ENCODE measurements at regions not wholly inside any gene's neighbourhood (a gene's known extent, or its start where the extent isn't known, plus 50 kb on each side); places are given as distances from the start of the nearest gene placed in this dataset.

DNA sequence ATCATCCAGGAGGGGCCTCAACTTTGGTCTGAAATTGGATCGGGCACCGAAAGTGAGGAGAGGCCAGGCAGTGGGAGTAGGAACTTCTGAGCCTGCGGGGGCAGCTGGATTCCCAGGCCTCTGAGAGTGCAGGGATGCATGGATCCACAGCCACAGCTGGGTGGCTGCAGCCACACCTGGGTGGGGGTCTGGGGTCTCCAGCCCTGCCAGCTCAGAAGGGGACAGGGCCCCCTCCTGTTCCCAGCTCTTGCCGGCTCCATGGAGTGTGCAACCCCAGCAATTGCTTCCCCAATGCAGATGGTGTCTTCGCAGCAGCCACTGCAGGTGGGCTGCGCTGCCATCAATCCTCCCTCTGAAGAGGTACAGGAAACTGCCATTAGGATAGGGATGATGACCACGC, 123.7 kb downstream of the BCHE start:
- Histone ChIP-seq H3K79me2 (ENCODE audit: control insufficient read depth, insufficient read depth, low read length) (no peaks in the 10 kb centered on the region), H3K4me2 (ENCODE audit: control insufficient read depth, insufficient read depth) (no peak overlapping the region), H3K9me3 (replicated peaks; ENCODE audit: control insufficient read depth, insufficient read depth, low read length) (no peaks in the 10 kb centered on the region), H3K27ac (ENCODE audit: control insufficient read depth, insufficient read depth) (no peak overlapping the region), H4K20me1 (ENCODE audit: control insufficient read depth, insufficient read depth) (no peaks in the 10 kb centered on the region), H3K4me3 (no peak overlapping the region), H3K4me1 (ENCODE audit: control insufficient read depth, insufficient read depth, low read length) (no peaks in the 10 kb centered on the region), H2AFZ (ENCODE audit: control insufficient read depth, low read depth, low read length) (no peak overlapping the region), H3K9ac (ENCODE audit: control insufficient read depth, insufficient read depth, low read length) (no peak overlapping the region), H3K27me3 (replicated peaks in 1 of 2; ENCODE audit: control insufficient read depth in 2 of 2, insufficient read depth in 2 of 2, low read length in 1 of 2) (no peaks in the 10 kb centered on the region), H3K36me3 (ENCODE audit: control insufficient read depth in 2 of 2, insufficient read depth in 2 of 2, low read length in 1 of 2) (no peaks in the 10 kb centered on the region)
- no peak for TF ChIP-seq BHLHE40 (IDR thresholded peaks at IDR 0.05; ENCODE audit: borderline replicate concordance in 1 of 2, low read depth in 2 of 2, low read length in 1 of 2)
- RAD21 ChIA-PET (ENCODE audit: unreplicated experiment): no interaction called here
- SMC1A ChIA-PET (ENCODE audit: uncharacterized antibody, unreplicated experiment): interaction anchor here (1.5 kb wide), 1 partner anchor 26 kb away, joined by 4 read pairs; no protein-coding TSS in a partner anchor
- intact Hi-C loops (cut with micrococcal nuclease; ENCODE audit: unreplicated experiment): no loop called here
- 63% methylated on average over 7 of the region's 7 CpGs for WGBS (ENCODE audit: insufficient coverage, insufficient replicate concordance, low lambda C conversion rate, missing lambda C conversion rate)
- POLR2A ChIA-PET: no interaction called here
- DNase-seq (ENCODE audit: low read depth, low spot score) (no peak), FAIRE-seq (no peak), ATAC-seq (no peak)
- CTCF ChIA-PET: no interaction called here
- in situ Hi-C loops (cut with MboI): no loop called here
- BruUV-seq (replicated peaks): no TSS peak

DNA sequence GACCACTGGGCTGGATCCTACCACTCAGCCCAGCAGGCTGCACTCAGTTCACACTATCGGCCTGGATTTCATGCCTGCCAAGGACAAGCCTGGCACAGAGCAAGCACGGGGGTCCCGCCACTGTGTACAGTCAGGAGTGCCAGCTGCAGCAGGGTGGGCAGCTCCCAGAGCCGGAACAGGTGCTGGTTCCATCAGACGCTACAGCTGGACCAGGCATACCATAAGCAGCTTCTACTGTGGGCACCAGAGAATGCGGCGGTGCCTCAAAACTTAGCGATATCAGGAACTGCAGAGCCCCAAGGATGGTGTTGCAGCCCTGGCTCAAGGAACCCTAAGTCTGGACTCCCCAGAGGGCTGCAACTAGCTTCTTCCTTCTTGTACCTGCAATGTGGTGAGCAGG, 124.8 kb downstream of the BCHE start:
- no peaks in the 10 kb centered on the region for H3K79me2 ChIP-seq (ENCODE audit: control insufficient read depth, insufficient read depth, low read length)
- ATAC-seq (no peak), DNase-seq (ENCODE audit: low read depth, low spot score) (no peak), FAIRE-seq (no peak)
- ChIA-PET RAD21 (ENCODE audit: unreplicated experiment) (no interaction called here), CTCF (no interaction called here), POLR2A (no interaction called here), SMC1A (ENCODE audit: uncharacterized antibody, unreplicated experiment) (interaction anchor here (0.9 kb wide), 2 partner anchors 16 to 123 kb away, joined by 3 read pairs; no protein-coding TSS in a partner anchor)
- H3K36me3 ChIP-seq (ENCODE audit: control insufficient read depth in 2 of 2, insufficient read depth in 2 of 2, low read length in 1 of 2): no peaks in the 10 kb centered on the region
- H3K4me1 ChIP-seq (ENCODE audit: control insufficient read depth, insufficient read depth, low read length): no peaks in the 10 kb centered on the region
- WGBS (ENCODE audit: insufficient coverage, insufficient replicate concordance, low lambda C conversion rate, missing lambda C conversion rate): 39% methylated on average over 8 of the region's 8 CpGs
- in situ Hi-C loops (cut with MboI) (no loop called here), intact Hi-C loops (cut with micrococcal nuclease; ENCODE audit: unreplicated experiment) (no loop called here)
- no peaks in the 10 kb centered on the region for H3K9me3 ChIP-seq (replicated peaks; ENCODE audit: control insufficient read depth, insufficient read depth, low read length)
- H3K9ac ChIP-seq (ENCODE audit: control insufficient read depth, insufficient read depth, low read length): no peak overlapping the region
- H4K20me1 ChIP-seq (ENCODE audit: control insufficient read depth, insufficient read depth): no peaks in the 10 kb centered on the region
- H3K4me3 ChIP-seq: no peak overlapping the region
- no peaks in the 10 kb centered on the region for H3K27me3 ChIP-seq (replicated peaks in 1 of 2; ENCODE audit: control insufficient read depth in 2 of 2, insufficient read depth in 2 of 2, low read length in 1 of 2)
- H3K4me2 ChIP-seq (ENCODE audit: control insufficient read depth, insufficient read depth): no peak overlapping the region
- no TSS peak for BruUV-seq (replicated peaks)
- no peak overlapping the region for H3K27ac ChIP-seq (ENCODE audit: control insufficient read depth, insufficient read depth)
- H2AFZ ChIP-seq (ENCODE audit: control insufficient read depth, low read depth, low read length): no peak overlapping the region
- TF ChIP-seq, protein P1, sequence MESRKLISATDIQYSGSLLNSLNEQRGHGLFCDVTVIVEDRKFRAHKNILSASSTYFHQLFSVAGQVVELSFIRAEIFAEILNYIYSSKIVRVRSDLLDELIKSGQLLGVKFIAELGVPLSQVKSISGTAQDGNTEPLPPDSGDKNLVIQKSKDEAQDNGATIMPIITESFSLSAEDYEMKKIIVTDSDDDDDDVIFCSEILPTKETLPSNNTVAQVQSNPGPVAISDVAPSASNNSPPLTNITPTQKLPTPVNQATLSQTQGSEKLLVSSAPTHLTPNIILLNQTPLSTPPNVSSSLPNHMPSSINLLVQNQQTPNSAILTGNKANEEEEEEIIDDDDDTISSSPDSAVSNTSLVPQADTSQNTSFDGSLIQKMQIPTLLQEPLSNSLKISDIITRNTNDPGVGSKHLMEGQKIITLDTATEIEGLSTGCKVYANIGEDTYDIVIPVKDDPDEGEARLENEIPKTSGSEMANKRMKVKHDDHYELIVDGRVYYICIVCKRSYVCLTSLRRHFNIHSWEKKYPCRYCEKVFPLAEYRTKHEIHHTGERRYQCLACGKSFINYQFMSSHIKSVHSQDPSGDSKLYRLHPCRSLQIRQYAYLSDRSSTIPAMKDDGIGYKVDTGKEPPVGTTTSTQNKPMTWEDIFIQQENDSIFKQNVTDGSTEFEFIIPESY (IDR thresholded peaks at IDR 0.05): no peak
- TF ChIP-seq JUND (IDR thresholded peaks at IDR 0.05; ENCODE audit: low read depth, low read length) (no peak), IKZF1 (conservative IDR thresholded peaks at IDR 0.05) (no peak), ZNF622 (IDR thresholded peaks at IDR 0.05) (no peak), CHD4 (IDR thresholded peaks at IDR 0.05) (no peak), TCF3 (IDR thresholded peaks at IDR 0.05; ENCODE audit: borderline replicate concordance, insufficient read depth, low read depth, low read length) (no peak), PKNOX1 (IDR thresholded peaks at IDR 0.05) (no peak), SMAD1 (IDR thresholded peaks at IDR 0.05; ENCODE audit: low read depth, partially characterized antibody) (no peak), SMC3 (IDR thresholded peaks at IDR 0.05; ENCODE audit: borderline replicate concordance, low read length) (no peak), GABPA (IDR thresholded peaks at IDR 0.05; ENCODE audit: low read depth) (no peak), SUZ12 (IDR thresholded peaks at IDR 0.05; ENCODE audit: unreplicated experiment) (no peak), MEF2A (IDR thresholded peaks at IDR 0.05; ENCODE audit: insufficient read depth, low read depth, low read length) (no peak), NR2F1 (conservative IDR thresholded peaks at IDR 0.05) (no peak)

All from GM12878 (cell line).